Sigmoid colon (tissue), 6 donors: ENCODE measurements at regions not wholly inside any gene's neighbourhood (a gene's known extent, or its start where the extent isn't known, plus 50 kb on each side); places are given as distances from the start of the nearest gene placed in this dataset.
"Not testable (repeated sequence)": the region's sequence is repeated elsewhere in the genome, so short reads cannot be mapped to it uniquely, and the experiment has no call there.

ENCODE experiments used
- DNase-seq: peaks from one replicate; pipeline ENCODE4 v3.0.0-alpha.2; 2019
- H3K27ac ChIP-seq, 4 donors: fragments of 200-600 bp; sonication (generic); one replicate each; pipeline ENCODE4 v1.5.1; 2016 to 2019; ENCODE audit warnings: mild to moderate bottlenecking in 1 of 4
- H3K27me3 ChIP-seq, 3 donors: fragments of 200-600 bp; sonication (generic); one replicate each; pipeline ENCODE4 v1.5.1; 2019; ENCODE audit warnings: mild to moderate bottlenecking in 1 of 3
- H3K36me3 ChIP-seq, 4 donors: fragments of 200-600 bp; sonication (generic); one replicate each; pipeline ENCODE4 v1.5.1; 2016 to 2019
- H3K4me1 ChIP-seq, 4 donors: fragments of 200-600 bp; sonication (generic); one replicate each; pipeline ENCODE4 v1.5.1; 2017 to 2019
- H3K4me3 ChIP-seq, 4 donors: fragments of 200-600 bp; sonication (generic); one replicate each; pipeline ENCODE4 v1.5.1; 2017 to 2019; ENCODE audit warnings: mild to moderate bottlenecking in 2 of 4, moderate library complexity in 1 of 4
- H3K9me3 ChIP-seq, 4 donors: fragments of 200-600 bp in 3 of 4; sonication (generic) in 3 of 4; one replicate each; pipeline versions ENCODE4 v1.5.1 to v1.6.1; 2013 to 2019
- CTCF ChIP-seq, 4 experiments: fragments of 450-650 bp in 3 of 4; fragments of 200-600 bp in 1 of 4; IDR thresholded peaks; one replicate each; pipeline ENCODE4 v1.5.1; 2016 to 2019; ENCODE audit warnings: antibody characterized with exemption in 4 of 4, mild to moderate bottlenecking in 3 of 4, moderate library complexity in 2 of 4
- EP300 ChIP-seq, 4 donors: sonication (generic); formaldehyde crosslinking; IDR thresholded peaks; one replicate each; pipeline ENCODE4 v1.6.1; 2017; ENCODE audit warnings: antibody characterized with exemption in 4 of 4
- POLR2A ChIP-seq, 2 donors: fragments of 450-650 bp; IDR thresholded peaks; one replicate each; pipeline ENCODE4 v1.6.1; 2016; ENCODE audit warnings: antibody characterized with exemption in 2 of 2, mild to moderate bottlenecking in 2 of 2, moderate library complexity in 2 of 2
- POLR2AphosphoS5 ChIP-seq, 4 donors: sonication (generic); formaldehyde crosslinking; IDR thresholded peaks; one replicate each; pipeline ENCODE4 v1.6.1; 2017; ENCODE audit warnings: antibody characterized with exemption in 4 of 4
- WGBS, 2 donors: extraction: QIAGEN DNeasy Blood & Tissue Kit; methylation state at CpG; one replicate each; pipeline ENCODE4 v1.1.7; 2013; 5-methylcytosine and 5-hydroxymethylcytosine counted together
- intact Hi-C: fragments of 100-400 bp; cut with DNase I; formaldehyde crosslinking; loops from one replicate; pipeline ENCODE4 v1.15.1; 2023
- donor health status: healthy with polysubstance abuse.
- donor health status: healthy.

GRCh38 chr12:96112733-96113132, 77.3 kb upstream of the LTA4H start:
- H3K36me3 ChIP-seq = no peaks in the 10 kb centered on the region
- no peaks in the 10 kb centered on the region for H3K27me3 ChIP-seq
- WGBS, 2 donors = 12 to 52% methylated on average over 5 of the region's 5 CpGs
- no peak for TF ChIP-seq POLR2AphosphoS5 (IDR thresholded peaks at IDR 0.05)
- no peak for TF ChIP-seq EP300 (IDR thresholded peaks at IDR 0.05)
- TF ChIP-seq CTCF (IDR thresholded peaks at IDR 0.05) = no peak
- TF ChIP-seq POLR2A (IDR thresholded peaks at IDR 0.05) = no peak
- no peak overlapping the region for H3K4me3 ChIP-seq
- H3K4me1 ChIP-seq = no peaks in the 10 kb centered on the region
- intact Hi-C loops = no loop called here
- no peak for DNase-seq
- H3K27ac ChIP-seq = no peak overlapping the region
- H3K9me3 ChIP-seq = no peaks in the 10 kb centered on the region

GRCh38 chr12:96117460-96117859, 76.7 kb upstream of the ELK3 start:
- Histone ChIP-seq H3K9me3 (no peaks in the 10 kb centered on the region), H3K36me3 (no peaks in the 10 kb centered on the region), H3K4me3 (no peak overlapping the region), H3K27ac (no peak overlapping the region), H3K27me3 (no peaks in the 10 kb centered on the region), H3K4me1 (no peaks in the 10 kb centered on the region)
- DNase-seq = no peak
- intact Hi-C loops = no loop called here
- 21 to 29% methylated on average over 3 of the region's 3 CpGs for WGBS, 2 donors
- TF ChIP-seq POLR2A (IDR thresholded peaks at IDR 0.05) = no peak
- TF ChIP-seq EP300 (IDR thresholded peaks at IDR 0.05) = no peak
- no peak for TF ChIP-seq CTCF (IDR thresholded peaks at IDR 0.05)
- TF ChIP-seq POLR2AphosphoS5 (IDR thresholded peaks at IDR 0.05) = no peak

GRCh38 chr12:96120359-96121100, 73.6 kb upstream of the ELK3 start:
- TF ChIP-seq EP300 (IDR thresholded peaks at IDR 0.05) (no peak), POLR2AphosphoS5 (IDR thresholded peaks at IDR 0.05) (no peak), POLR2A (IDR thresholded peaks at IDR 0.05) (no peak), CTCF (IDR thresholded peaks at IDR 0.05) (no peak)
- H3K4me3 ChIP-seq = no peak overlapping the region
- H3K9me3 ChIP-seq = no peaks in the 10 kb centered on the region
- 28 to 51% methylated on average over 4 of the region's 4 CpGs for WGBS, 2 donors
- no peaks in the 10 kb centered on the region for H3K4me1 ChIP-seq
- H3K27me3 ChIP-seq = no peaks in the 10 kb centered on the region
- no peak for DNase-seq
- intact Hi-C loops = no loop called here
- H3K36me3 ChIP-seq = no peaks in the 10 kb centered on the region
- no peak overlapping the region for H3K27ac ChIP-seq

GRCh38 chr12:96121271-96121711, 72.9 kb upstream of the ELK3 start:
- H3K4me3 ChIP-seq = no peak overlapping the region

GRCh38 chr12:96128292-96128691, 65.9 kb upstream of the ELK3 start:
- H3K36me3 ChIP-seq, intact Hi-C loops, H3K4me3 ChIP-seq, H3K27me3 ChIP-seq, H3K4me1 ChIP-seq, DNase-seq, H3K27ac ChIP-seq, H3K9me3 ChIP-seq: not testable (repeated sequence)
- 90 to 93% methylated on average over 7 of the region's 7 CpGs for WGBS, 2 donors

More at GRCh38 chr12:96121271-96121711, 72.9 kb upstream of the ELK3 start:
- intact Hi-C loops = no loop called here
- WGBS, 2 donors = 35 to 71% methylated on average over 4 of the region's 4 CpGs
- H3K27ac ChIP-seq = no peak overlapping the region
- H3K9me3 ChIP-seq = no peaks in the 10 kb centered on the region
- H3K27me3 ChIP-seq = no peaks in the 10 kb centered on the region
- no peak for DNase-seq
- H3K4me1 ChIP-seq = no peaks in the 10 kb centered on the region
- no peak for TF ChIP-seq POLR2AphosphoS5 (IDR thresholded peaks at IDR 0.05)
- no peak for TF ChIP-seq POLR2A (IDR thresholded peaks at IDR 0.05)
- no peak for TF ChIP-seq CTCF (IDR thresholded peaks at IDR 0.05)
- no peak for TF ChIP-seq EP300 (IDR thresholded peaks at IDR 0.05)
- H3K36me3 ChIP-seq = no peaks in the 10 kb centered on the region
